GM21717 (cell line): ENCODE measurements at regions not wholly inside any gene's neighbourhood (a gene's known extent, or its start where the extent isn't known, plus 50 kb on each side); places are given as distances from the start of the nearest gene placed in this dataset.
"Not testable (repeated sequence)": the region's sequence is repeated elsewhere in the genome, so short reads cannot be mapped to it uniquely, and the experiment has no call there.

Source experiments
- ATAC-seq: cut with Tn5 transposase; IDR thresholded peaks from one replicate; pipeline ENCODE4 v1.9.1; 2021; ENCODE audit warnings: mild to moderate bottlenecking, moderate library complexity; ENCODE audit not compliant: unreplicated experiment

DNA sequence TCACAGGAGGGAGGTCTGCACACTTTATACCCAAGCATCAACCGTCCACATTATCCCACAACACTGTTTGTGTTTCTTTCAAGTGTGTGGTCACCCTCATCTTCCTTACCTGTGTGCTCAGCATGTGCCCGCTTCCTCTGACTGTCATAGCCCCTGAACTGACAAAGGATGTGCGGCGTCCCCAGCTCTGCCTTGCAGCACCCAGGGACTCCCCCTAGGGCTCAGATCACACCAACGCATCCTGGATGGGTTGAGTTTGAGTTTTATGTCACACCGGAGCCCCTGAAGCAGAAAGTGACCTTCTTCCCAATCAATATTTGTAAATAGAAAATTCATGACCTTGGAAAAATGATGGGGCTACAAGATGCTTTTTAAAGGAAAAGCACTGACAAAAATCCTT is 770.7 kb upstream of the TMEM132C start:
- ATAC-seq: no peak

DNA sequence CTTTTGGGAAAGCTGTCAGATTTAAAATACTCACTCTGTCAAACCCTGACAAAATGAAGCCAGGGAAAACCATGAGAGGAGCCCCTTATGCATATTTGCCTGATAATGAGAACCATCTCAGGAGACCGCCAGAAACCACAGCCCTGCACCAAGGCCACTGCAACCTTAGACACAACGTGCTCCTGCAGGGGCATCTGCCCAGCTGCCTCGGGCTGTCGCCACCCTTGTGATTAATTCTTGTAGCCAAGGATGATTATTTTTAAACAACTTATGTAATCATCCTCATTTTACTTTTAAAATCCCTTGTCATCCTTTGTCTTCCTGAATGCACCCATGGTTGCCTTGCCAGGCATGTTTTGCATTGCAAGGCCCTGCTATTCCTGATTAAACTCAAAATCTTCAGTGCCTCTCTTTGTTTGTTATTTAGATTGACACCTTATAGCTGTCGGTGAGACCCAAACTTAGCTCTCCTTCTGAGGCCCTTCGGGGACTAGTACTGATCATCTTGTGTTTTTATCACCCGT is 766.4 kb upstream of the TMEM132C start:
- no peak for ATAC-seq

DNA sequence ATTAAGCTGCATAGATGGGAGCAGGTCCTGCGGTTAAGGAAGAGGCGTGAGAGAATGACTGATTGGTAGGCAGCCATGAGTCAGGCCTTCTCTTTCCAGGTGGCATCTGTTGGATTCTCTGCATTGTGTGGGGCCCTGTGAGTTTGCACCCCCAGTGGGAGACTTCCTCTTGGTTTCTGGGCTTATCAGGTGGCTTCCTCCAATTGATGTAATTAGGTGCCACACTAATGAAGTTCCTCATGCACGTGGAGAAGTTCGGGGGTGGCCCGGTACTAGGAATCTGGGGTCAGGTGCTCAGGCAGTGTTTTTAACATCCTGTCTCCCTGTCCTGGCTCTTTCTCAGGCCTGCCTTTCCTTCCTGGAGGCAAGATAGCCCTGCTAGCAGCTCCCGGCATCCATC is 765.1 kb upstream of the TMEM132C start:
- ATAC-seq: no peak

DNA sequence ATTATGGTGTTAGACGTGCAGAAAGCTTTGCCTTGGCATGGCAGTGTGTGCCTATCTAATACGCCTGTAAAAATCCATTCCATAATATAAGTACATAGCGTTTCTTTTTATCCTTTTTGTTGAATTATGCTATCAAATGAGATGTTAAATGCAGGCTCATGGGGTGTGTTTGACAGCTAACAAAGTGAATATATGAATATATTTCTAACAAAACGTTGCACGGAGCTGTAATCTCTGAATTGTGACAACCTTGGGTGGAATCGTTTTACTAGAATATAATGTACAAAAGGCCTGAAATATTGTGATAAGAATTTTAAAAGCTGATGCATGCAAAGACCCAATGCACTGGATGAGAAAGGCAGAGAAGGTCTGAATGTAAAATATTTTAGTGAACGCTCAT is 763.7 kb upstream of the TMEM132C start:
- ATAC-seq: no peak

DNA sequence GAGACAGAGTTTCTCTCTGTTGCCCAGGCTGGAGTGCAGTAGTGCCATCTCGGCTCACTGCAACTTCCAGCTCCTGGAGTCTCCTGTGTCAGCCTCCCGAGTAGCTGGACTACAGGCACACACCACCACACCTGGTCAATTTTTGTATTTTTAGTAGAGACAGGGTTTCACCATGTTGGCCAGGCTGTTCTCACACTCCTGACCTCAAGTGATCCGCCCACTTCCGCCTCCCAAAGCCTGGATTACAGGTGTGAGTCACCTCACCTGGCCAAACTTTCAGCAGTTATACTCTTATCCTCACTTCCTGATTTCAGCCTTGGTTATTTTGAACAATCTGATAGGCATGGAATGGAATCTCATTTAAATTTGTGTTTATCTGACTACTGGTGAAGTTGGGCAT is 763.0 kb upstream of the TMEM132C start:
- not testable (repeated sequence) for ATAC-seq

DNA sequence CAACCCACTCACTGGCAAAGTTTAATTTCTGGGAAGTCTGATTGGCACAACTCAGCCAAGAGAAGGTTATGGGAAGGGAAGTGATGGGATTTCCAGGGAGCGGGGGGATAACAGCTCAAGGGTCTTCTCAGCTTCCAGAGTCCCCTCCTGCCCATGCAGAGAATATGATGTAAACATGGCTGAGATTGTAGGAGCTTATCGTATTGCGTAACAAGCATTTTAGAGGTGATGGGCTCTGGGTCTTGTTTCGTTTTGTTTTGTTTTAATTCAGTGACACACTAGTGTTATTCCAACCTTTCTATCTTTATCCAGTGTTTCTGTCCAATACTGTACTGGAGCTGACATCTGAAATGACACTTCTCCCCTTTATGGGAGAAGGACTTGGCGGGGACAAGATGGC is 762.1 kb upstream of the TMEM132C start:
- no peak for ATAC-seq

DNA sequence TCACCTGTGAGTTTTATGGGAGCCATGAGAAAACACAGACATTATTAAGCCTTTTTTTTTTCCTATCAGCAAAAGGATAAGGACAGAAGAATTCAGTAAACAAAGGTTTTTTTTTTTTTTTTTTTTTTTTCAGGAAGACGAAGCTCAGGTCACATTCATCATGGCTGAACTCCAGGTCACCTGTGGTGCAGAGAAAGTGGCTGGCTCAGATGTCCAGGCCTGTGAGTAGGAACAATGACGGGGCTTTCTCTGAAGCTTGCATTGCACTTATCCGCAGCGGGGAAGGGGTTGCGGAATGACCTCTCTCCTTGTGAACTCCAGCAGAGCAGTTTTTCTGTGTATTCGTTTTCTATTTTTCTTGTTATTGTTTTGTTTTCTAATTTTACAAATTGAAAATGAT is 759.6 kb upstream of the TMEM132C start:
- no peak for ATAC-seq

DNA sequence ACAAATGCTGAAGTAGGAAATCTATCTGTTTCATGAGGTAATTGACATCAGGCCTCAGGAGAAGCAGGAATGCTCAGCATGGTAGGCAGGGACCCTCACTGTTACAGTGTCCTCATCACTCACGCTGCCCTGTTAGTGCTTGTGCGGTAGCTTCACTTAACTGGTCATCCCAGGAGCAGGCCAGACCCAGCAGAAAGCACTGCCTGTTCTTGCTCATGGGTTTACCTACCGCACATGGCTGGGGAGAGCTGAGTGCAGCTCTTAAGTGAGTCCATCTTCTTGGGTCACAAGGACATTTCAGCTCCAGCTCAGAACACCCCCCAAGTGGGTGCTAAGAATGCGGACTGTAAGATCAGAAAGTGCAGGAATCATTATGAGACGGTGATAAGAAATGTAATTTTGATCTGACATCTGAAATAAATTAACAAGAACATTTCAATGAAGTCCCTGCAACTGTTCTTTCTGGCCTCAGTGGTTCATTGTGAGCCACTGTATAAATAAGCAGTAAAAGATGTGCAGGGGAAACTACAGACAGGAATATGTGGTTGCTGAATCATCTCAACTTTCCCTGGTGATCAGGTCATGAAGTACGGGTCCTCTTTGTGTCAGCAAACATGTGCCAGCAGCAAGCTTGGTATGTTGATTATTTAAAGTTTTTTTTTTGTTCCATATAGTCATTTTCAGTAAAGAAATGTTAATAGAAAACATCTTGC is 757.7 kb upstream of the TMEM132C start:
- no peak for ATAC-seq

DNA sequence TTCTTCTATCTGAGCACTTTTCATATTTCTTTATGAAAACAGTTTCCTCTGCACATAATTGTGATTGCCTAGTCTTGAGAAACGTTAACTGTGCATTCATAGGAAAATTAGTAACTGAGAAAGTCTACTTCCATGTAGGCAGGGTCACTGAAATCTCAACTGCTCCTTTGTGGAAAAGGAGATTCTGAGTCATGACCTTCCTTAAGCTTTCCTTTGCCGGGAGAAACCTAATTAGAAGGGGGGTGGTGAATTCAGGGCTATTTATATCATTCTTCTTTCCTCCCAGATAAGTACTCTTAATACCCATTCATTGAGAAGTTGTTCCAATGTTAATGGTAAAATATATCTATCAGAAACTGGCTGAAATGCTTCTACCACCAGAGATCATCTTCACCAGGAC is 751.0 kb upstream of the TMEM132C start:
- ATAC-seq: no peak

DNA sequence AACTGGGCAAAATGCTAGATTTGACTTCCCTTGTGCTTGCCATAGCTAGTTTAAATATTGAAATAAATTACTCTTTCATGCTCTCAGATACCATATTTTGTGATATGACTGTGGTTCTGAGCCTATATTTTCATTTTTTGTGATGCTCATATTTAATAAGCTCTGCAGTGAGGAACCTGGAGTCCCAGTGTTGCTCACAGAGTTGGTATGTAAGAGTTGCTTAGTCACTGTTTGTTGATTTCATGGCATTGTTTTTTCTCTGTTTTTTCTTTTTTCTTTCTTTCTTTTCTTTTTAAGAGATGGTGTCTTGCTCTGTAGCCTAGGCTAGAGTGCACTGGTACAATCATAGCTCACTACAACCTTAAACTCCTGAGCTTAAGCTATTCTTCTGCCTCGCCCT is 750.5 kb upstream of the TMEM132C start:
- no peak for ATAC-seq

DNA sequence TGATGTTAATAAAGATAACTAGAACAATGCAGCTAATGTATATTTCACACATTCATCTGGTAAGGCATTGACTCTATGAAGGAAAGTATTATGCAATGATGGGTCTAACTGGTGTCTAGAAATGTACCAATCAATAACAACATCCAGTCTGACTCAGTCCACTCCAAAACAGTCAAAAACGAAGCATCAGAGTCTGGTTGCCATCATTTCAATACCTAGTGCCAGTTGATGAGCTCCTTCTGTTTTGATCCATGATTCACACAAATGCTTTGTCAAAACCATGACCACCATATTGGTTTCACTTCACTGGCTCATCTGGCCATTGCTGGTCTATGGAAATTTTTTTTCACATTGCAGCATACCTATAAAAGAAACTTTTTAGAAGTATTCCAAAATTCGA is 747.2 kb upstream of the TMEM132C start:
- ATAC-seq: no peak

DNA sequence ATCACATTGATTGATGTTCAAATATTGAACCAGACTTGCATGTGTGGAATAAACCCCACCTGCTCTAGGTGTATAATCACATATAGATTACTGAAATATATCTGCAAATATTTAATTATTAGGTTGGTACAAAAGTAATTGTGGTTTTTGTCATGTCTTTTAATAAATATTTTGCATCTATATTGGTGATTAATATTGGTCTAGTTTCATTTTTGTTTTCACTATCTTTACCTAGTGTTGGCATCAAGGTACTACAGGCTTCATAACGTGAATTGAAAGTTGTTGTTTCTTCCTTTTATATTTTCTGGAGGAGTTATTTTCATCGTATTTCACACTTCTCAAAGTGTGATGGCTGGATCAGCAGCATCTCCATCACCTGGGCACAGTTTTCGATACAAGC is 740.0 kb upstream of the TMEM132C start:
- ATAC-seq: no peak

DNA sequence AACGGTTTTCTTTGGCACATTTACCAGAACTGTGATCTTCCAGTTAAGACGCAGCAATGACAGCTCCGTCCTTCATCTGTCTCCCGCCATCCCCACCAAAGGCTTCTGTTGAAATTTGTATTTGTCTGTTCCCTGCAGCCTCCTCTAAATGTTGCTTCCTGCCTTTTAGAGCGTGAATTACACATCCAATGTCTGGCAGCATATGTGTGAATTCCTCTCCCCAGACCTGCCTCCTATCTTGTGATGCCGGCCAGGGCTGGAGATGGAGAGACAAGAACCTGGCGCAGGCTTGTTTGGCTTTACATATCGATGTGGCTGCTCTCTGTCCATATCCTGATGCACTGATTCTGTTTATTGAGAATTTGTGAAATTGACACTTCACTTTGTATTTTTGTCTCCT is 738.4 kb upstream of the TMEM132C start:
- ATAC-seq: no peak

DNA sequence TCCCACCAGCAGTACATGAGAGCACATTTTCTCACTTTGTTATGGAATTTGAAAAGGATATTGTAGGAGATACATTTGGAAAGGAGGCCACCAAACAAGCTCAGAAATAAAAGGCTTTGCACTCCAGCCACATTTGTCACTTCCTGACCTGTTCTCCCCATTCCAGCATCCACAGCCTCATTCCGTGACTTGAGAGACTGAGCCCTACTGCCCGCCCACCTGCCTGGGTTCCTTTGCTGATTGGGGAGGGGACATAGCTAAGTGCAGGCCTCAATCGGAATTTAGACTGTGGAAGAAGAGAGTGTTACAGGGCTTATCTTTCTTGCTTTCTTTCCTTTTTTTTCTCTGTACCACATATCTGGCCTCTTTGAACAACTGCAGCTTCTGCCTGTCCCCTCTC is 735.4 kb upstream of the TMEM132C start:
- ATAC-seq: no peak

DNA sequence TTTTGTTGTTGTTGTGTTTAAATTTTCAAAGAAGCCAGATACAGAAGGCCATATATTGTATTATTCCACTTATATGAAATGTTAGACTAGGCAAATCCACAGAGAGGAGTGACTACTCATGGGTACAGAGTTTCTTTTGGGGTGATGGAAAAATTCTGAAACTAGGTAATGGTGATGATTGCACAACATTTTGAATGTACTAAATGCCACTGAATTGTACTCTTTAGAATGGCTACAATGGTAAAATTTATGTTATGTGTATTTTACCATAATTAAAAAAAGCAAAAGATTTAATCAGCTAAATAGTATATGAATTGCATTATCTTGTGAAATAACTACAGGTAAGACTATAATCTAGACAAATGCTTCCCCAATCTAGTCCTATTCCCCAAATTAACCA is 733.6 kb upstream of the TMEM132C start:
- ATAC-seq: no peak

DNA sequence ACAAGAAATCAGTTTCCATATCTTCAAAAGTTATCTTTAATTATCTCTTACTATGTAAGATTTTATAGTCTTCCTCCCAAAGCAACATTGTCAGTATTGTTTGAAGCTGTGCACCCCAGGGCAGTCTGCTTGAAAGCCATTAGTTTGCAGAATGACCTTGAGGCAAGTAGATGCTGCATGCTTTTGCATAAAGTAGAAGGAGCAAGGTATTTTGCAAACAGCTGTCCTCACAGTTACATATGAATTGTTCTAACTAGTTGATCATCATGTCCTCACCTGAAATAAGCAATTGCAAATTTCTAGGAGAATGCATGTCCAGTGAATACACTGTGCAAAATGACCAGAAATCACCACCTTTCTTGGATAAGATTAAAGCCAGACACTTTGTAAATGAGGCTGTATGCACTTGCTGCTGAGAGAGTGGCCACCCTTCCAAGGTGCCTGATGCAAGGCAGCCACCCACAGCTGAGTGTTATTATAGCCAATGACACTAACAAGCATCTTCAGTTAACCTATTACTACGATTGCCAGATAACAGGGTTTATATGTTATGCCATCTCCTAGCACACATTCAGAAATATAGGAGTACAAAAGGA is 730.0 kb upstream of the TMEM132C start:
- no peak for ATAC-seq

DNA sequence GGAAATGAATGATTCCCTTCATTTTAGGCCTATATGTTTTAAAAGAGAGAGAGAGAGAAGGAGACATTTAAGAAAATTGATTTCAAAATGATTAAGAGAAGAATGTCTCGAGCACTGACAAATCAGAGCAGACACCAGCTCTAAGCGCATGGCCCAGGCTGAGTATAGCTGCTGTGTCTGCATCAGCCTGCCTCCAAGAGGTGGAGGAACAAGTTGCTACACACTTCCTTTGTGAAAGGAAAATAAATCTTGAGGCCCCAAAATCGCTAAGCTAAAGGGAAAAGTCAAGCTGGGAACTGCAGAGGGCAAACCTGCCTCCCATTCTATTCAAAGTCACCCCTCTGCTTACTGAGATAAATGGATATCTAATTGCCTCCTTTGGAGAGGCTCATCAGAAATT is 728.7 kb upstream of the TMEM132C start:
- no peak for ATAC-seq

DNA sequence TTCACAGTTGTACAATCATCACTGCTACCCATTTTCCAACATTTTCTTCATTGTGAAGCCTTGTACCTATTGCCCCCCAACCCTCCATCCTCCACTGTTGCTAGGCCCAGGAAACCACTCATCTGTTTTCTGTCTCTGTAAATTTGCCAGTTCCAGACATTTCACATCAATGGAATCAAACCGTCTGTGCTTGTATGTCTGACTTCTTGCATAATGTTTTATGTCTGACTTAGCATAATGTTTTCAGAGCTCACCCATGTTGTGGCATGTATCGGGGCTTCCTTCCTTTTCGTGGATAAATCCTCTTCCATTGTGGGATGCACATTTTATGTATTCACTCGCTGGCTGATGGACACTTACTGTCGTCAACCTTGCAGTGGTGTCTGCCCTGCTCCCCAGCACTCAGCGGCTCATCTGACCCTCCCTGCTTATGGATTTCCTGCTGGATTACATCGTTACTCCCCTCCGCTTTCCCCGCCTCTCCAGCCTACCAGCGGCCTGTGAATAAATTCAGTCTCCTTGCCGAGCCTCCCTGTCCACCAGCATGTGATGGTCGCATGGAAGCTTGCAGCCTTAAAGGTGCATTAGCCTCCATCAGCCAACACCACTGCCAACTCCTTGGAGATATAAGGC is 727.6 kb upstream of the TMEM132C start:
- ATAC-seq: no peak

DNA sequence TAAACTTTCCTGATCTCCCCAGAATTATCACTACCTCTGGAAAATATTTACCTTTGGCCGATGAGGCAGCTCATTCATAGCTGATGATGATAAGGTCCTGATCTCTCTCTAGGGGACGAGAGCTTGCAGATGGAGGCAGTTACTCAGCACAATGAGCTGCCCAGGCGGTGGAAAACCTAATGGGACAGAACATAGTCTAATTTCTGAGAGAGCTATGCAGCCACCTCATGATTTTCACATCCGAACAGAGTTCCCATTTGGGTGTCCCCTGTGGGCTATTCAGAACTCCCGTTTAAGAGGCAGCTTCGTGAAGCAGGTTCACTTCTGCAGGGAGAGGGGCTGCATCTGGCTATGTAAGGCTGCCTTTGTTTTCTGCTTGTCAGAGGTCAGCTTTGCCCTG is 724.6 kb upstream of the TMEM132C start:
- no peak for ATAC-seq

DNA sequence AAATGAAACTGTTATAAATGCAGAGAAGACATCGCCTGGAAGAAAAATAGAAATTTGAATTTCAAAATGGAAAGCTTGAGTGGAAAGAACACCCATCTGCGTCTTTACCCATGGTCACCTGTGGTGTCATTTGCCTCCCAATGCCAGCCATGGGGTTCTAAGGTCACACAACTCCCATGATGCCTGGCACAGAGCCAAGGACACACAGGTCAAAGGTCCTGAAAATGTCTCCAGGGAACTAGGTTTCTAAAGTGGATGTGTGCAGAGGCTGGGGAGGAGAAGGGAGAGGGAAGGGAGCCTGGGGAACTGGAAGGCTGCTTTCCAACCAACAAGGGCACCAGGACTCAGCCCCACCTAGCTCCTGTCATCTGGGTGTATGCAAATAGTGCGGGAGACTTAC is 724.0 kb upstream of the TMEM132C start:
- ATAC-seq: no peak

DNA sequence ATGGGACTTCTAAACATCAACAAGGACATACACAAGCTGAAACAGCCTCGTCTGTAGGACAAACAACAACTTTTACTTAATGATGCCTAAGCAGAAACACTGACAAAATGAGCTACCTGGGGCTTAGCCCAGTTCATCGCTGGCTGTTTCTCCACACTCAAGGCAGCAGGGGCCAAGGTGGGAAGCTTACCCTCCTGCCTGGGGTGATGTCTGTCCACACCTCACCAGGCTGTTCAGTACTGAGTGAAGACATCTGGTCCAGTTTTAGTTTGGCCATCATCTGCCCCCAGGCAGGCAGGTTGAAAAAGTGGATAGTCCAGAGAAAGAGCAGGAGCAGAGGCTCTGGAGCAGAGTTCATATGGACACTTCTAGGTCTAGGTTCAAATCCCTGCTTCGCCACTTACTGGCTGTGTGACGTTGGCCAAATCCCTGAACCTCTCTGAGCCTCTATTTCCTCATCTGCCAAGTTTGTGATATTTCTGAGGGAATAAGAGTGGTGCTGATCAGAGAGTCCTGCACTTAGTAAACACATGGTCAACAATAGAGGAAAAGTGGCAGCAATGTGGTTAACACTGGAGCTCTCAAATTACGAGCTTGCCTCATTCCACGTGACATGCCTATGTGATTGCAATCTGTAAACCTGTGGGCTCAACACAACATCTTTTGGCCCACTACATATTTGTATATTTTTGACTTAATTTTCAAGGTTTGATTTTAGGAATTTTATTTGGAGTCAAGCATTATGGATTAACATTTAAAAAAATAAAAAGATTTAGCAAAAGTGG is 720.1 kb upstream of the TMEM132C start:
- no peak for ATAC-seq
